ENCODE measurements at regions not wholly inside any gene's neighbourhood (a gene's known extent, or its start where the extent isn't known, plus 50 kb on each side); places are given as distances from the start of the nearest gene placed in this dataset.

DNA sequence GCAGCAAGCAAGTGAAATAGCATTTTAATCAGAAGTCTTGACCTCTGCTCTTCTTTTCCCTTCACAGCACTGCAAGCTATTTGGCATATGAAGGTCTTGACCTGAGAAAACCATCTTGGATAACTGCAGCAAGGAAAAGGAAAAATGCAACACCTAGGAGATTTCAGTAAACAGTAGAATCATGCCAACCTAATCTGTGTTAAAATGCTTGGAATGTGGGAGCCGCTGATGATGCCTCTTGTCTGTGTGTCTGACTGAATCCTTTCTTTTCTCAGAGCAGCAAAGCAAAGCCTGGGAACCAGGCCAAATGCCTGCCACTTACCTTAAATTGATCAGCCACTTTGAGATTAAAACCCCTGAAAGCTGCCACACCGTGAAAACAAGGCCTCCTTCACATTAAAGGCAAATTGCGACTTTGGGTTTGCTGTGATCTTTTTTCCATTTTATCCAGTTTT lies 80.4 kb upstream of the CDK6 start:
- no peak overlapping the region for H3K27ac ChIP-seq
- no peak for TF ChIP-seq CTCF (IDR thresholded peaks at IDR 0.05)
- intact Hi-C loops (cut with DNase I), result no loop called here
- no peak overlapping the region for H3K4me3 ChIP-seq
- no peaks in the 10 kb centered on the region for H3K27me3 ChIP-seq
- DNase-seq (peak in 1 of 4 donors; percentile 48), ATAC-seq (peak; percentile 19)
- no peaks in the 10 kb centered on the region for H3K36me3 ChIP-seq
- H3K4me1 ChIP-seq, result no peaks in the 10 kb centered on the region
- peaks cover 0 to 7% of the 10 kb centered on the region in 2 donors for H3K9me3 ChIP-seq

- DNase-seq, result no peak
- H3K4me1 ChIP-seq, result no peaks in the 10 kb centered on the region
- no peak overlapping the region for H3K27ac ChIP-seq
- no peak for TF ChIP-seq CTCF (IDR thresholded peaks at IDR 0.05)
- intact Hi-C loops (cut with DNase I), result no loop called here
- ATAC-seq, result no peak
- H3K4me3 ChIP-seq, result no peak overlapping the region
- H3K9me3 ChIP-seq, result peaks cover 0 to 3% of the 10 kb centered on the region in 2 donors
- H3K36me3 ChIP-seq, result no peaks in the 10 kb centered on the region
- H3K27me3 ChIP-seq, result no peaks in the 10 kb centered on the region
These were observed 79.0 kb upstream of the CDK6 start for GRCh38 chr7:92915348-92915747.

- no peaks in the 10 kb centered on the region for H3K4me1 ChIP-seq
- ATAC-seq (no peak), DNase-seq (no peak)
- no peak overlapping the region for H3K27ac ChIP-seq
- H3K27me3 ChIP-seq, result no peaks in the 10 kb centered on the region
- no peak for TF ChIP-seq CTCF (IDR thresholded peaks at IDR 0.05)
- no peak overlapping the region for H3K4me3 ChIP-seq
- H3K9me3 ChIP-seq, result no peaks in the 10 kb centered on the region
- no peaks in the 10 kb centered on the region for H3K36me3 ChIP-seq
- intact Hi-C loops (cut with DNase I), result no loop called here
These were observed 78.3 kb upstream of the CDK6 start for GRCh38 chr7:92914645-92915044.

GRCh38 chr7:92913849-92914248 lies 77.5 kb upstream of the CDK6 start:
- intact Hi-C loops (cut with DNase I), result no loop called here
- ATAC-seq (no peak), DNase-seq (no peak)
- TF ChIP-seq CTCF (IDR thresholded peaks at IDR 0.05), result no peak
- H3K27ac ChIP-seq, result no peak overlapping the region
- H3K36me3 ChIP-seq, result no peaks in the 10 kb centered on the region
- H3K4me3 ChIP-seq, result no peak overlapping the region
- H3K27me3 ChIP-seq, result no peaks in the 10 kb centered on the region
- no peaks in the 10 kb centered on the region for H3K9me3 ChIP-seq
- H3K4me1 ChIP-seq, result no peaks in the 10 kb centered on the region

- no peak for TF ChIP-seq CTCF (IDR thresholded peaks at IDR 0.05)
These were observed 74.6 kb upstream of the CDK6 start for GRCh38 chr7:92910976-92911375.

More at GRCh38 chr7:92910976-92911375, 74.6 kb upstream of the CDK6 start:
- DNase-seq (no peak), ATAC-seq (no peak)
- no peaks in the 10 kb centered on the region for H3K36me3 ChIP-seq
- no peak overlapping the region for H3K4me3 ChIP-seq
- intact Hi-C loops (cut with DNase I), result no loop called here
- H3K9me3 ChIP-seq, result no peaks in the 10 kb centered on the region
- no peaks in the 10 kb centered on the region for H3K4me1 ChIP-seq
- no peaks in the 10 kb centered on the region for H3K27me3 ChIP-seq
- no peak overlapping the region for H3K27ac ChIP-seq
